ENCODE measurements at regions not wholly inside any gene's neighbourhood (a gene's known extent, or its start where the extent isn't known, plus 50 kb on each side); places are given as distances from the start of the nearest gene placed in this dataset.

DNA sequence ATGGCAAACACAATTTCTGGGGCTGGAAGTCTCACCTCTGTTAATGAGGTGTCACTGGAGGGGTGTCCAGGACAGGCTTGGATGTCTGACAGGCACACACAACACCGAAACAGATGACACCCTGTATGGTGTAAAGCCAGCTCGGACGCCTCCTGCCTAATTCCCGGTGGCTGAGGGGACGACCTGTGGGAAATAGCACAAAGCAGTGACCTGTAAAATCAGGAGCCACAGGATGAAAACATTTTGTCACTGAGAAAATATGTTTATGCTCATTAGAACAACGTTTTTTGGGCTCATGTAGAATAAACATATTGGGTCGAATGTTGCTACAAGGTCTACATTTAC, 285.0 kb upstream of the RTL1 start:
- DNase-seq = no peak
- Histone ChIP-seq H3K4me3 (ENCODE audit: low read length in 2 of 2) (no peak overlapping the region), H3K27me3 (ENCODE audit: control insufficient read depth in 1 of 2, insufficient read depth in 2 of 2, low read length in 1 of 2) (no peaks in the 10 kb centered on the region), H3K27ac (ENCODE audit: low read depth in 1 of 2, low read length in 2 of 2) (no peak overlapping the region), H3K36me3 (ENCODE audit: control insufficient read depth in 1 of 2, insufficient read depth in 2 of 2, low read length in 1 of 2) (no peaks in the 10 kb centered on the region), H3K4me1 (ENCODE audit: control insufficient read depth in 1 of 2, insufficient read depth in 2 of 2, low read length in 2 of 2) (no peaks in the 10 kb centered on the region), H3K9me3 (ENCODE audit: control insufficient read depth, low read length) (no peaks in the 10 kb centered on the region)
- no peak for ATAC-seq (ENCODE audit: low FRiP score)
- intact Hi-C loops (cut with DNase I) = no loop called here
- 51 to 59% methylated on average over 7 of the region's 7 CpGs for WGBS, 2 donors

GRCh38 chr14:101189266-101189665, 285.7 kb upstream of the RTL1 start:
- no peak overlapping the region for H3K4me3 ChIP-seq (ENCODE audit: low read length in 2 of 2)
- DNase-seq (no peak), ATAC-seq (ENCODE audit: low FRiP score) (no peak)
- intact Hi-C loops (cut with DNase I) = no loop called here
- H3K36me3 ChIP-seq (ENCODE audit: control insufficient read depth in 1 of 2, insufficient read depth in 2 of 2, low read length in 1 of 2) = no peaks in the 10 kb centered on the region
- no peaks in the 10 kb centered on the region for H3K9me3 ChIP-seq (ENCODE audit: control insufficient read depth, low read length)
- no peaks in the 10 kb centered on the region for H3K4me1 ChIP-seq (ENCODE audit: control insufficient read depth in 1 of 2, insufficient read depth in 2 of 2, low read length in 2 of 2)
- H3K27me3 ChIP-seq (ENCODE audit: control insufficient read depth in 1 of 2, insufficient read depth in 2 of 2, low read length in 1 of 2) = no peaks in the 10 kb centered on the region
- H3K27ac ChIP-seq (ENCODE audit: low read depth in 1 of 2, low read length in 2 of 2) = no peak overlapping the region
- WGBS, 2 donors = 59 to 68% methylated on average over 2 of the region's 2 CpGs

GRCh38 chr14:101189962-101190560, 286.5 kb upstream of the RTL1 start:
- Histone ChIP-seq H3K4me1 (ENCODE audit: control insufficient read depth in 1 of 2, insufficient read depth in 2 of 2, low read length in 2 of 2) (no peaks in the 10 kb centered on the region), H3K27ac (ENCODE audit: low read depth in 1 of 2, low read length in 2 of 2) (no peak overlapping the region), H3K9me3 (ENCODE audit: control insufficient read depth, low read length) (no peaks in the 10 kb centered on the region), H3K36me3 (ENCODE audit: control insufficient read depth in 1 of 2, insufficient read depth in 2 of 2, low read length in 1 of 2) (no peaks in the 10 kb centered on the region), H3K4me3 (ENCODE audit: low read length in 2 of 2) (no peak overlapping the region), H3K27me3 (ENCODE audit: control insufficient read depth in 1 of 2, insufficient read depth in 2 of 2, low read length in 1 of 2) (no peaks in the 10 kb centered on the region)
- ATAC-seq (ENCODE audit: low FRiP score) (no peak), DNase-seq (no peak)
- intact Hi-C loops (cut with DNase I) = no loop called here
- 65 to 75% methylated on average over 3 of the region's 3 CpGs for WGBS, 2 donors

DNA sequence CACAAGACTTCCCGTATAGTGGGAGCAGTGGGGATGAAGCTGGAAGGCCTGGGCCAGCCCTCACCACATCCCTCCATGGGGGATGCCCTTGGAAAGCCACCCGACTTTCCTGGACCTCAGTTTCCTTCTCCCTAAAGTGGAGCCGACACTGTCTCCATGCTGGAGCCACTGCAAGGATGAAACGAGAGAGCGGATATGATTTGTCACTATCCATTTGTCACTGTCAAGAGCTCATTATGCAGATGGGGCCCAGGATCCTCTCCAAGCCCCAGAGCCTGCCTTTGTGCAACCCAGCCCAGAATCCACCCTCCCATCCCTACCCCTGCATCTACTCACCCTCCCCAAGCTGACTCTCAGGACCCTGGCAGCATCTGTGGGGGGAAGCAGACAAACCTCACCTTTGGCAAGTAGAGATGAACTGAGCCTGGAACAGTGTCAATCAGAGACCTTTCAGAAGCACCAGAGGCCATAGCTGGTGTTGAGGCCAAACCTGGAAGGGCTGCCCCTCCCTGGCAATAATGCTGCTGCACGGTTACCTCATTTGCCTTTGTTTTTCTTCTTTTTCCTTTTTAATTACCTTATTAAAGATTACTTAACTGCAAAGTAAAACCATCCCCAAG, 287.7 kb upstream of the RTL1 start:
- WGBS, 2 donors = 71 to 77% methylated on average over 6 of the region's 6 CpGs
- no peak for DNase-seq
- Histone ChIP-seq H3K27ac (ENCODE audit: low read depth in 1 of 2, low read length in 2 of 2) (no peak overlapping the region), H3K36me3 (ENCODE audit: control insufficient read depth in 1 of 2, insufficient read depth in 2 of 2, low read length in 1 of 2) (no peaks in the 10 kb centered on the region), H3K4me3 (ENCODE audit: low read length in 2 of 2) (no peak overlapping the region), H3K27me3 (ENCODE audit: control insufficient read depth in 1 of 2, insufficient read depth in 2 of 2, low read length in 1 of 2) (no peaks in the 10 kb centered on the region), H3K9me3 (ENCODE audit: control insufficient read depth, low read length) (no peaks in the 10 kb centered on the region), H3K4me1 (ENCODE audit: control insufficient read depth in 1 of 2, insufficient read depth in 2 of 2, low read length in 2 of 2) (no peaks in the 10 kb centered on the region)
- no peak for ATAC-seq (ENCODE audit: low FRiP score)
- intact Hi-C loops (cut with DNase I) = no loop called here

DNA sequence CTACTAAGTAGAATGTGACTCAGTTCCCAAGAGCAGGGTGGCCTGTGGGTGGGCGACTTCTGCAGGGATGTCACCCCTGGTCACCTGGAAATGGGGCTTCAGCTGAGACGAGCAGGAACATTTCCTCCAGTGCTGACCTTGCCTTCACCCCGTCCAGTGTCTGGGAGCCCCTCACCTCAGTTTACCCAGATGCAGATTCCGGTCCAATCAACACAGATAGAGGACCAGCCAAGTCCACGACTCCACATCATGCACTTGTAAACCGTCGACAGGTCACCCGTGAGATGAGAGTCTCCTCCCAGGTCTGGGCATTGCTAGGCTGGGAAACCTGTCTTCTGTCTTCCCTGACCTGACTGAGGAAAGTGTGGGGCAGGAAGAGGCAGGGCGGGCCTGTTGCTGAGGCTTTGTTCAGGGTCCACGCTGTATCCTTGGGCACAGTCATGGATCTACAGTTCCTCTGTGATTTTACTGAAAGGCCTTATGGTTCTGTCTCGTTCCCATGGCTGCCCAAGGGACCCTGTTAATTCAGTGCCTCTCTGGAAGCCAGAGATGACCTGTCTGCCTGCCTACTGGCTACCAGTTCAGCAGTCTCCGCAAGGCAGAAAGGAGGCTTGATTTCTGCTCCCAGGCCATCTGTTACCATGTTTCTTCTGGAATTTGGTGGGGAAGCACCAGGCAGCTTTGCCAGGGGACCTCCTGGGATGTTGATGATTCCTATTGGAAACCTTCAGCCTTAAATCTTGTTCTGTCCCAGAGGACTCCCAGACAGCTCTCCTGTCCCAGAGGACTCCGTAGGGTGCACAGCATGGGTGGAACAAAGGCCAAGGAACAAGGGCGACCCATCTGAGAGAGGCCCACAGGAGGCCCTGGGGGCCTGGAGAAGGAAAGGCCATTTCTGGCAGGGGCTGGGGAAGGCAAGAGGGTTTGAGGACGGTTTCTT, 288.5 kb upstream of the RTL1 start:
- no peaks in the 10 kb centered on the region for H3K36me3 ChIP-seq (ENCODE audit: control insufficient read depth in 1 of 2, insufficient read depth in 2 of 2, low read length in 1 of 2)
- no peak overlapping the region for H3K27ac ChIP-seq (ENCODE audit: low read depth in 1 of 2, low read length in 2 of 2)
- H3K27me3 ChIP-seq (ENCODE audit: control insufficient read depth in 1 of 2, insufficient read depth in 2 of 2, low read length in 1 of 2) = no peaks in the 10 kb centered on the region
- no peak overlapping the region for H3K4me3 ChIP-seq (ENCODE audit: low read length in 2 of 2)
- ATAC-seq (ENCODE audit: low FRiP score) (no peak), DNase-seq (no peak)
- no peaks in the 10 kb centered on the region for H3K4me1 ChIP-seq (ENCODE audit: control insufficient read depth in 1 of 2, insufficient read depth in 2 of 2, low read length in 2 of 2)
- WGBS, 2 donors = 79 to 81% methylated on average over 15 of the region's 15 CpGs
- no peaks in the 10 kb centered on the region for H3K9me3 ChIP-seq (ENCODE audit: control insufficient read depth, low read length)
- intact Hi-C loops (cut with DNase I) = no loop called here

GRCh38 chr14:101192661-101193000, 289.1 kb upstream of the RTL1 start:
- no peaks in the 10 kb centered on the region for H3K4me1 ChIP-seq (ENCODE audit: control insufficient read depth in 1 of 2, insufficient read depth in 2 of 2, low read length in 2 of 2)
- no peaks in the 10 kb centered on the region for H3K9me3 ChIP-seq (ENCODE audit: control insufficient read depth, low read length)
- DNase-seq (no peak), ATAC-seq (ENCODE audit: low FRiP score) (no peak)
- intact Hi-C loops (cut with DNase I) = no loop called here
- no peak overlapping the region for H3K27ac ChIP-seq (ENCODE audit: low read depth in 1 of 2, low read length in 2 of 2)
- no peak overlapping the region for H3K4me3 ChIP-seq (ENCODE audit: low read length in 2 of 2)
- H3K36me3 ChIP-seq (ENCODE audit: control insufficient read depth in 1 of 2, insufficient read depth in 2 of 2, low read length in 1 of 2) = no peaks in the 10 kb centered on the region
- 59 to 70% methylated on average over 4 of the region's 4 CpGs for WGBS, 2 donors
- no peaks in the 10 kb centered on the region for H3K27me3 ChIP-seq (ENCODE audit: control insufficient read depth in 1 of 2, insufficient read depth in 2 of 2, low read length in 1 of 2)

DNA sequence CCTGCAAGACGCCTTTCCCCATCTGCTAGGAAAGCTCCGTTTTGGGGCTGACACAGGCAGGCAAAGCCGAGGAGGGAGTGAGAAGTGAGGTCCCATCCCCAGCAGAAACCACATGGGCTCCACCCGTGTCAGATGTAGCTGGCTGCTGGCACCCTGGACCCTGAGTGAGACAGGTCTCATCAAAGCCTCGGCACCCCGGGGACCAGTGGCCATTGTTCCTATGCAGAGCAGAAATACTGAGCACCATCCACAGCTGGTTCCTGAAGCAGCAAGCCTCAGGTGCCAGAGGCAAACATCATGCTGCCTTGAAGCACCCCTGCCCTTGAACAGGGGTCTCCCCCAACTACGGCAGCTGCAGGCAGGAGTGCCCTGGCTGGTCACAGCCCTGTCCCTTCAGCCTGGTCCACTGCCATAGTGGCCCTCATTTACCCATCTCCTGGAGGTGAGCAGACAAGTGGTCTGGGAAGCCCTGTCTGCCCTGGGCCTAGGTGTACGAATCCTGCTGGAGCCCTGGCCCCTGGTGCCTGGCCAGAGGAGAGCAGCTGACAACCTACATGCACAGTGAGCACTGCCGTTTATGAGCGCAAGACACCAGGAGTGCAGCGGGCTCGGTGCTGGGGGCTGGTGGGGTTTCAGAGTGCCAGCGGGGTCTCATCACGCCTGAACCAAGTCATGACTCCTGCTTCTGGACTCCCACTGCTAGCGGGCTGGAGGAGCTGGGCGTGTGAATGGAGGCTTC, 289.8 kb upstream of the RTL1 start:
- H3K9me3 ChIP-seq (ENCODE audit: control insufficient read depth, low read length) = no peaks in the 10 kb centered on the region
- H3K4me3 ChIP-seq (ENCODE audit: low read length in 2 of 2) = no peak overlapping the region
- WGBS, 2 donors = 78 to 82% methylated on average over 16 of the region's 16 CpGs
- no peaks in the 10 kb centered on the region for H3K27me3 ChIP-seq (ENCODE audit: control insufficient read depth in 1 of 2, insufficient read depth in 2 of 2, low read length in 1 of 2)
- intact Hi-C loops (cut with DNase I) = no loop called here
- DNase-seq (no peak), ATAC-seq (ENCODE audit: low FRiP score) (no peak)
- no peak overlapping the region for H3K27ac ChIP-seq (ENCODE audit: low read depth in 1 of 2, low read length in 2 of 2)
- H3K4me1 ChIP-seq (ENCODE audit: control insufficient read depth in 1 of 2, insufficient read depth in 2 of 2, low read length in 2 of 2) = no peaks in the 10 kb centered on the region
- H3K36me3 ChIP-seq (ENCODE audit: control insufficient read depth in 1 of 2, insufficient read depth in 2 of 2, low read length in 1 of 2) = no peaks in the 10 kb centered on the region

DNA sequence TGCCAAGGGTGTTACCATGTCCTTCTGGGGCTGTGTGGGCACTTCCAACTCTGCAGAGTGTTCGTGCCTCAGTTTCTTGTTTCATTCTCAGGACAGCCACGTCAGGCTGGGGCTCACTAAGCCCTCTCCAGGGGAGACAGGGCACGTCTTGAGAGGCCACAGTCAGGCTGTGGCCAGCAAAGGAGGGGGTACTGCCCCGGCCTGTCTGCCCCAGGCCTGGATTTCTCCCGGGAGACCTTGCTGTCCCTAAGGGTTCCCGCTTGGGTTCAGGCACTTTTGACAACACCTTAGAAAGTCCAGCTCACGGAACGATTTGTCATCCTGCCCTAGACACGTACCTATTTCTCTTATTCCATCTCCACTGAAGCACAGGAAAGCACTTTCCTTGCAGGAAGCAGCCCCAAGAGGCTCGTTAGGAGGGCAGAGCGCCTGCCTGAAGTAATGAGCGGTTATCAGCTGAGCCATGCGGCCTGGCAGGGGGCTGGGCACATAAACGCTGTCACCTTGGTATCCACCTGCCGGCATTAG, 290.4 kb upstream of the RTL1 start:
- no peaks in the 10 kb centered on the region for H3K36me3 ChIP-seq (ENCODE audit: control insufficient read depth in 1 of 2, insufficient read depth in 2 of 2, low read length in 1 of 2)
- no peak overlapping the region for H3K27ac ChIP-seq (ENCODE audit: low read depth in 1 of 2, low read length in 2 of 2)
- intact Hi-C loops (cut with DNase I) = no loop called here
- no peak overlapping the region for H3K4me3 ChIP-seq (ENCODE audit: low read length in 2 of 2)
- WGBS, 2 donors = 69 to 71% methylated on average over 15 of the region's 15 CpGs
- ATAC-seq (ENCODE audit: low FRiP score) = no peak
- no peaks in the 10 kb centered on the region for H3K4me1 ChIP-seq (ENCODE audit: control insufficient read depth in 1 of 2, insufficient read depth in 2 of 2, low read length in 2 of 2)
- no peaks in the 10 kb centered on the region for H3K27me3 ChIP-seq (ENCODE audit: control insufficient read depth in 1 of 2, insufficient read depth in 2 of 2, low read length in 1 of 2)
- no peak for DNase-seq
- no peaks in the 10 kb centered on the region for H3K9me3 ChIP-seq (ENCODE audit: control insufficient read depth, low read length)
